Suprapubic skin (tissue), 4 donors: ENCODE measurements at regions not wholly inside any gene's neighbourhood (a gene's known extent, or its start where the extent isn't known, plus 50 kb on each side); places are given as distances from the start of the nearest gene placed in this dataset.

ENCODE experiments used
- DNase-seq, 2 donors: peaks; one replicate each; pipeline ENCODE4 v3.0.0-alpha.2; 2019; ENCODE audit warnings: low spot score in 2 of 2
- H3K27ac ChIP-seq: fragments of 200-600 bp; sonication (generic); one replicate; pipeline ENCODE4 v1.5.1; 2019
- H3K27me3 ChIP-seq: fragments of 200-600 bp; sonication (generic); one replicate; pipeline ENCODE4 v1.5.1; 2019
- H3K36me3 ChIP-seq: fragments of 200-600 bp; sonication (generic); one replicate; pipeline ENCODE4 v1.5.1; 2019
- H3K4me1 ChIP-seq: fragments of 200-600 bp; sonication (generic); one replicate; pipeline ENCODE4 v1.5.1; 2019
- H3K4me3 ChIP-seq: fragments of 200-600 bp; sonication (generic); one replicate; pipeline ENCODE4 v1.5.1; 2019; ENCODE audit warnings: mild to moderate bottlenecking
- H3K9me3 ChIP-seq: fragments of 200-600 bp; sonication (generic); one replicate; pipeline ENCODE4 v1.5.1; 2019
- EP300 ChIP-seq: sonication (generic); formaldehyde crosslinking; IDR thresholded peaks from one replicate; pipeline ENCODE4 v1.6.1; 2017; ENCODE audit warnings: antibody characterized with exemption
- POLR2A ChIP-seq, 2 donors: fragments of 450-650 bp; IDR thresholded peaks; one replicate each; pipeline ENCODE4 v1.6.1; 2017; ENCODE audit warnings: antibody characterized with exemption in 2 of 2, mild to moderate bottlenecking in 2 of 2, moderate library complexity in 2 of 2
- POLR2AphosphoS5 ChIP-seq, 3 donors: sonication (generic); formaldehyde crosslinking; IDR thresholded peaks; one replicate each; pipeline ENCODE4 v1.6.1; 2017; ENCODE audit warnings: antibody characterized with exemption in 3 of 3
- WGBS: methylation state at CpG from one replicate; pipeline ENCODE4 v1.1.5; 2018; 5-methylcytosine and 5-hydroxymethylcytosine counted together
- TF ChIP-seq, protein P1 (sequence below), 2 donors: fragments of 200-600 bp in 1 of 2; fragments of 450-650 bp in 1 of 2; sonication (generic) in 1 of 2; IDR thresholded peaks; one replicate each; pipeline ENCODE4 v1.5.1; 2016 to 2019; ENCODE audit warnings: antibody characterized with exemption in 2 of 2, mild to moderate bottlenecking in 1 of 2, moderate library complexity in 1 of 2

DNA sequence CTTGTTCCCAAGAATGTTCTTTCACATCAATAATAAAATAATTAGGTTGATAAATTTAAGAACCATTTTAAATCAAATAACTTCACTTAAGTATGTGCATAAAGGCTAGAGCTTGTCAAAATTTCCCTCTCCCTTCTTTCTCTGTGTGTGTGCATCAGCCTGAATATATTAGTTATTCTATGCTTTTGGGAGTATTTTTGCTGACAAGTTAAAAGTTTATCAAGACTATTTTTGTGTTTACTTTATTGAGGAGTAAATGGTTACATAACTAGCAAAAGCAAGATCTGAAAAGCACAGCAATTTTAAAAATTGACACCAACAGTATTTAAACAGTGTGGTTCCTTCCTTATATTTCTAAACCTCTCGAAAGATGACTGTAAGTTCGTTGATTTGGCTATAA lies 261.7 kb downstream of the ISL1 start:
- DNase-seq: no peak
- Histone ChIP-seq H3K36me3 (no peaks in the 10 kb centered on the region), H3K4me3 (no peak overlapping the region), H3K9me3 (no peaks in the 10 kb centered on the region), H3K4me1 (no peaks in the 10 kb centered on the region), H3K27ac (no peak overlapping the region), H3K27me3 (no peaks in the 10 kb centered on the region)
- TF ChIP-seq POLR2AphosphoS5 (IDR thresholded peaks at IDR 0.05) (no peak), EP300 (no peak), POLR2A (IDR thresholded peaks at IDR 0.05) (no peak)
- TF ChIP-seq, protein P1, sequence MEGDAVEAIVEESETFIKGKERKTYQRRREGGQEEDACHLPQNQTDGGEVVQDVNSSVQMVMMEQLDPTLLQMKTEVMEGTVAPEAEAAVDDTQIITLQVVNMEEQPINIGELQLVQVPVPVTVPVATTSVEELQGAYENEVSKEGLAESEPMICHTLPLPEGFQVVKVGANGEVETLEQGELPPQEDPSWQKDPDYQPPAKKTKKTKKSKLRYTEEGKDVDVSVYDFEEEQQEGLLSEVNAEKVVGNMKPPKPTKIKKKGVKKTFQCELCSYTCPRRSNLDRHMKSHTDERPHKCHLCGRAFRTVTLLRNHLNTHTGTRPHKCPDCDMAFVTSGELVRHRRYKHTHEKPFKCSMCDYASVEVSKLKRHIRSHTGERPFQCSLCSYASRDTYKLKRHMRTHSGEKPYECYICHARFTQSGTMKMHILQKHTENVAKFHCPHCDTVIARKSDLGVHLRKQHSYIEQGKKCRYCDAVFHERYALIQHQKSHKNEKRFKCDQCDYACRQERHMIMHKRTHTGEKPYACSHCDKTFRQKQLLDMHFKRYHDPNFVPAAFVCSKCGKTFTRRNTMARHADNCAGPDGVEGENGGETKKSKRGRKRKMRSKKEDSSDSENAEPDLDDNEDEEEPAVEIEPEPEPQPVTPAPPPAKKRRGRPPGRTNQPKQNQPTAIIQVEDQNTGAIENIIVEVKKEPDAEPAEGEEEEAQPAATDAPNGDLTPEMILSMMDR (IDR thresholded peaks at IDR 0.05): no peak
- 67% methylated on average over 2 of the region's 2 CpGs for WGBS

DNA sequence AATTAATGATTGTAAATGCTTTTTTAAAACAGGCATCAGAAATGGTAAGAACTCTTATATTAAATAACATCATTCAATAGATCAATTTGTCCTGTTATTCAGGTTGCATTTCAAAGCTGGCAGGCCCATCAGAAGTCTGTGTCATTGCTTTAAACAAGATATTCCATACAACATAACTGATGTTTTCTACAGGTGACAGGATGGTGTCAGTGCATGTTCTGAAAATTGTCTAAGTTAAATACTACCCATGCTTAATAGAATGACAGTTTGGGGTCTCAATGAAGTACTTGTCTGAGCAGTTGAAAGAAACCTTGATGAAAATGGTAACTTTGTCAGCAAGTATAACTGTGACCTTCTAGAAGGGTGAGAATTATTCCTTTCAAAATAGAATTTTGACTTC lies 263.2 kb downstream of the ISL1 start:
- no peak for TF ChIP-seq EP300
- TF ChIP-seq POLR2A (IDR thresholded peaks at IDR 0.05): no peak
- no peak for TF ChIP-seq POLR2AphosphoS5 (IDR thresholded peaks at IDR 0.05)
- TF ChIP-seq, protein P1 (IDR thresholded peaks at IDR 0.05): no peak
- no peaks in the 10 kb centered on the region for H3K27me3 ChIP-seq

DNA sequence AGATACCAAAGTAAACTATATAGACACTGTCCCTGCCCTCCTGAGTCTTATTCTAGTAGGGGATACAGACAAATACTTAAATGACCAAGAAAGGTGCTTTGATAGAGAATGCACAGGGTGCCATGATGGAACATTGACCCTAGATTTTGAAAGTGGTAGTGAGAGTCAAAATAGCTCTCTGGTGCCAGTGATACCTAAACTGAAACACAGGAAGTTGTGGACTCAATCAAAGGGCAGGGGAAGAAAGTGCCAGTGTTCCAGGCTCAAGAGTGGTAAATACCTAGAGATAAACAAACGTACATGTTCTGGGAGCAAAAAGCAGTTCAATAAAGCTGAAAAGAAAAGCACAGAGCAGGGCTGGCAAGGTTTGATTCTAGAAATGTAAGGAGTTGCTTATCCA lies 267.6 kb downstream of the ISL1 start:
- no peaks in the 10 kb centered on the region for H3K36me3 ChIP-seq
- no peaks in the 10 kb centered on the region for H3K27me3 ChIP-seq
- DNase-seq: no peak
- no peak overlapping the region for H3K27ac ChIP-seq
- peaks cover 7% of the 10 kb centered on the region for H3K4me1 ChIP-seq
- no peak overlapping the region for H3K4me3 ChIP-seq
- TF ChIP-seq, protein P1 (IDR thresholded peaks at IDR 0.05): no peak
- TF ChIP-seq POLR2A (IDR thresholded peaks at IDR 0.05) (no peak), EP300 (no peak), POLR2AphosphoS5 (IDR thresholded peaks at IDR 0.05) (no peak)
- no peaks in the 10 kb centered on the region for H3K9me3 ChIP-seq
- WGBS: 23% methylated on average over 1 of the region's 1 CpG

More for the DNA sequence above, 263.2 kb downstream of the ISL1 start:
- H3K4me1 ChIP-seq: peaks cover 7% of the 10 kb centered on the region
- no peak overlapping the region for H3K4me3 ChIP-seq
- H3K9me3 ChIP-seq: no peaks in the 10 kb centered on the region
- no peaks in the 10 kb centered on the region for H3K36me3 ChIP-seq
- DNase-seq: no peak
- no peak overlapping the region for H3K27ac ChIP-seq

DNA sequence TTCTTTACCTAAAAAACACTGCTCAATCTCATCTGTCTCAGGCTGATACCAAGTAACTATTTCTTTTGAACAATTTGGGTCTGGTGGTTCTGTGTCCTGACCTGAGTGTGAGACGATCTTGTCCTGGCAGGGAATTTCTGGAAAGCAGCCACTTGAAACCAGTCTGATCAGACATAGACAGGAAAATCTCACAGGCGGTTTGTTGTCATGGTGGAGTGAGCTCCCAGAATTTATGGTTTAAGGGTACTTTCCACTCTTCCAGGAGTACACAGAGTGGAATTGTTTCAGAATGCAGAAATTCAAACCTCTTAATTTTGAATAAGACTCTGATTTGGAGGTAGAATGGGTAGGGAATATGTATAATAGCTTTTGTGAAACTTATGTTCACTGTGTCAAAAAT lies 268.2 kb downstream of the ISL1 start:
- no peak overlapping the region for H3K4me3 ChIP-seq
- no peaks in the 10 kb centered on the region for H3K36me3 ChIP-seq
- H3K27me3 ChIP-seq: no peaks in the 10 kb centered on the region
- H3K4me1 ChIP-seq: peaks cover 7% of the 10 kb centered on the region
- no peak for DNase-seq
- H3K27ac ChIP-seq: no peak overlapping the region
- TF ChIP-seq POLR2A (IDR thresholded peaks at IDR 0.05) (no peak), EP300 (no peak), POLR2AphosphoS5 (IDR thresholded peaks at IDR 0.05) (no peak)
- TF ChIP-seq, protein P1 (IDR thresholded peaks at IDR 0.05): no peak
- WGBS: 14% methylated on average over 2 of the region's 2 CpGs
- no peaks in the 10 kb centered on the region for H3K9me3 ChIP-seq

DNA sequence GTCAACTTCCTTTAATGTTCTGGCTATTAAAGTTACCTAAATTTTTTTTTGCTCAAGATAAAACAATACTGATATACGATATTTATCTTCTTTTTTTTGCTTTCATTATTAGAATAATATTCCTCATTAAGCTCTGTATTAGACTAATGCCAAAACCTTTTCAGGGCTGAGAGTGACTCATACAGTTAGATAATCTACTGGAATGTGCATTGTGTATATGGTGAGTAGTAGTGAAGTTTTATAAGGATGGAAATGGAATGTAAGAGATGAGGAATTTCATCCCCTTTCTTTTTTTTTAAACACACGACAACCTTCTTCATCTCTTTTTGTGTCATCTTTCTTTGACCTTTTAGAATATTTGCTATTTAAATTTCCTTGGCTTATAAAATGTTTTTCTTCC lies 268.6 kb downstream of the ISL1 start:
- no peak for DNase-seq
- Histone ChIP-seq H3K4me1 (peaks cover 7% of the 10 kb centered on the region), H3K36me3 (no peaks in the 10 kb centered on the region), H3K9me3 (no peaks in the 10 kb centered on the region), H3K4me3 (no peak overlapping the region), H3K27ac (no peak overlapping the region), H3K27me3 (no peaks in the 10 kb centered on the region)
- 29% methylated on average over 2 of the region's 2 CpGs for WGBS
- no peak for TF ChIP-seq POLR2AphosphoS5 (IDR thresholded peaks at IDR 0.05)
- TF ChIP-seq, protein P1 (IDR thresholded peaks at IDR 0.05): no peak
- TF ChIP-seq EP300: no peak
- no peak for TF ChIP-seq POLR2A (IDR thresholded peaks at IDR 0.05)
